ENCODE measurements at regions not wholly inside any gene's neighbourhood (a gene's known extent, or its start where the extent isn't known, plus 50 kb on each side); places are given as distances from the start of the nearest gene placed in this dataset.

GRCh38 chr3:135558906-135559305 is 406.6 kb upstream of the PPP2R3A start:
- TF ChIP-seq, protein P1, sequence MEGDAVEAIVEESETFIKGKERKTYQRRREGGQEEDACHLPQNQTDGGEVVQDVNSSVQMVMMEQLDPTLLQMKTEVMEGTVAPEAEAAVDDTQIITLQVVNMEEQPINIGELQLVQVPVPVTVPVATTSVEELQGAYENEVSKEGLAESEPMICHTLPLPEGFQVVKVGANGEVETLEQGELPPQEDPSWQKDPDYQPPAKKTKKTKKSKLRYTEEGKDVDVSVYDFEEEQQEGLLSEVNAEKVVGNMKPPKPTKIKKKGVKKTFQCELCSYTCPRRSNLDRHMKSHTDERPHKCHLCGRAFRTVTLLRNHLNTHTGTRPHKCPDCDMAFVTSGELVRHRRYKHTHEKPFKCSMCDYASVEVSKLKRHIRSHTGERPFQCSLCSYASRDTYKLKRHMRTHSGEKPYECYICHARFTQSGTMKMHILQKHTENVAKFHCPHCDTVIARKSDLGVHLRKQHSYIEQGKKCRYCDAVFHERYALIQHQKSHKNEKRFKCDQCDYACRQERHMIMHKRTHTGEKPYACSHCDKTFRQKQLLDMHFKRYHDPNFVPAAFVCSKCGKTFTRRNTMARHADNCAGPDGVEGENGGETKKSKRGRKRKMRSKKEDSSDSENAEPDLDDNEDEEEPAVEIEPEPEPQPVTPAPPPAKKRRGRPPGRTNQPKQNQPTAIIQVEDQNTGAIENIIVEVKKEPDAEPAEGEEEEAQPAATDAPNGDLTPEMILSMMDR (conservative IDR thresholded peaks at IDR 0.05 in 1 of 2, IDR thresholded peaks at IDR 0.05 in 1 of 2; ENCODE audit: low read depth in 1 of 2, low read length in 2 of 2) = no peak
- TF ChIP-seq EZH2 (IDR thresholded peaks at IDR 0.05; ENCODE audit: low read length, missing control alignments) = no peak
